Glomerular visceral epithelial cell (primary cell): ENCODE measurements at regions not wholly inside any gene's neighbourhood (a gene's known extent, or its start where the extent isn't known, plus 50 kb on each side); places are given as distances from the start of the nearest gene placed in this dataset.

Source experiments
- DNase-seq: peaks from one replicate; pipeline ENCODE4 v3.0.0-alpha.2; 2016; ENCODE audit errors: extremely low spot score

DNA sequence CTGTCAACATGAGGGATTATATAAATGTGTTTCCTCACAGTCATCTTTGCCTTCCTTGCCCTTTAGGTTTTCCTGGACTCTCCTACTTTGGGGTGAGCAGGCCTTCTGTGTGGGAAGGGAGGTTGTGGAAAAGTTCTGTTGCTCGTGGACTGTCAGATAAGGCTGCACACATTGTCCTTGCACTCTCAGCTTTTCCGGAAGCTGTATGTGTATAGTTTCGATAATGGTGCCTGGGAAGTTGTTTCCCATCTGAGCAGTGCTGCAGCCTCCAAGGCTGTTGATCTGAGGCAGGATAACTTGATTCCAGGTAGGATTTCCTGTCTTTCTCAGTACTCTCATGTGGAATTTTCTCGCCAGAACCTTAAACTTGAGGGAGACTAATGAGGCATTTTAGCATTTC lies 297.8 kb upstream of the AZI2 start:
- DNase-seq = no peak

DNA sequence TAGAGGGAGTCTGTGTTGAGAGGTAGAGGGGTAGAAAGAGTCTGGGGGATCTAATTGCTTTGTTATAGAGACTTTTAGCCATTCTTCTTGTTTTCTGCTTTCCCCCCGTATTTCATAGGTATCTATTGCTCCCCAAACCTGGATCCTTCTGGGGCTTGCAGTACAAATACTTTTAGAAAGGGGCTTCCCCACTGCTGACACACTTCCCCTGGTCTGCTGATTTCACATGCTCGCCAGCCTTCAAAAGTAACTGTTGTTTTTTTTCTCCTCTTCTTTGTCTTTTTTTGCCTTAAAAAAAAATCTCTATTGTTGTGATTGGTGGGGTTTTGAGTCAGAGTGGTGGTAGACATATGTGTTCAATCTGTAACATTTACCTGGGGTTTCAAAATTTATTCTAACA lies 300.6 kb upstream of the AZI2 start:
- DNase-seq = no peak

GRCh38 chr3:28651159-28651558 lies 302.5 kb upstream of the AZI2 start:
- DNase-seq = no peak

DNA sequence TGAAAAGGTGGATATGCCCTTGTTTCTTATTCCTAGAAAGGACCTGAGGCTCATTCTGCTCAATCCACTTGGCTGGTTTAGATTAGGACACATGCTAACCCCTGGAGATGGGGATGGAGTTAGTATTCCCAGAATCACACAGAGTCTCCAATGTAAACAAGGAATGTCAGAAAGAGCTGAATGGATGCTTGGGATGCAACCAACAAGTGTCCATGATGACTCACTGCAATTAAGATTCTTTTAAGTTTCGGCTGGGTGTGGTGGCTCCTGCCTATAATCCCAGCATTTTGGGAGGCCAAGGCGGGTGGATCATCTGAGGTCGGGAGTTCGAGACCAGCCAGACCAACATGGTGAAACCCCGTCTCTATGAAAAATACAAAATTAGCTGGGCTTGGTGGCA lies 315.5 kb upstream of the AZI2 start:
- DNase-seq = no peak

DNA sequence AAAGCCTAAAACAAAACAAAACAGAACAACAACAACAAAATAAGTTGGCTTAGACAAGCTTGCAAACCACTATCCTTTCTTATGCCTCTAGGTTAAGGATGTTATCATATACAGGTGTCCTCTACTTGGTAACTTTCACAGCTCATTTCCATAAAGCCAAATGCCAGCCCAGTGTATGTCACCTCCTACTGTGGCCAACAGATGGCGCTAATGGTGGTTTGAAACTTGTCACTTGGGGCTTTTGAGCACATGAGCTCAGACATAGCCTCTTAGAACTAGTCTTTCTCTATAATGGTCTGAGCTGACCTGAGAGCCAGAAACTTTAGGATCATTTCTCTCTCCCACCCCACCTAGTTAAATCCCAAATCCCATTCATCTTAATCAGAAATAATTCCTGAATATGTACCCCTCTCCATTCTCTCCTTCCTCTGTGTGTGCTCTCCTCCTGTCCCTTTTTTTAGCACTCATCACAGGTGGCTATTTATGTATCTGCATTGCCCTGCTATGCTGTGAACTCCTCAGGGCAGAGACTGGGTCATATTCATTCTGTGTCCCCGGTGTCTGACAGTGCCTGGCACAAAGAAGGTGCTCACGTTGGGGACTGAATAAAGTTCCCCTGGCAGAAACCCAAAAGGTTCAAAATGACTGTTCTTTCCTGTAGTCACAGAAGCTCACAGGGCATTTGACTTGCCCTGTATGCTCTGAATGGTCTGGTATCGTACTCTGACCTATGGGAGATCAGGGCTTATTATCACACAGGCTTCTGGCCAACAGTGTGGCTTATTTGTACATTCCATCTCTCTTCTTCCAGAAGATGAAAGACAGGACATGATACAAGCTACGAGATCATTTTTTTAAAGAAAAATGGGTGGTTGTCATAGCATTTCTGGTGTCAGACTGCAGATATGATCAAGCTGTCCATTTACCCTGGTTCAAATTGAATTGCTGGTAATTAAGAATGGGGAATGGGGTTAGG lies 319.3 kb upstream of the AZI2 start:
- DNase-seq = peak; percentile 64

DNA sequence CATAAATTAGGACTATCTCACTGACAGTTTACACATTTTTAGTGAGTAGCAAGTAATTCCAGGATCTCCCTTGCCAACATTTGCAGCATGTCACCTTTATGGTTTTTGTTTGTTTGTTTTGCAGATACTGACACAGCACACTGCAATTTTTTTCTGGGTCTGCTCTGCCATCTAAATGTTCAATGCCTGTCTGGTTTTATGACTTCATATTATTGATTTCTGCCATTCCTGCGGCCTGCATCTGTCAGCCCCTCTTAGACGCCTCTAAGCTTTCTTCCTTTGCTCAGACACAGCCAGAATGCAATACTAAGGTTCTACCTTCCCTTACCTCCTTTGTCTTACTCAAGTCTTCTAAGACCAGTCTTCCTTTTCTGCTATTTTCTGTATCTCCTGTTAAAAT lies 321.2 kb upstream of the AZI2 start:
- DNase-seq = no peak

DNA sequence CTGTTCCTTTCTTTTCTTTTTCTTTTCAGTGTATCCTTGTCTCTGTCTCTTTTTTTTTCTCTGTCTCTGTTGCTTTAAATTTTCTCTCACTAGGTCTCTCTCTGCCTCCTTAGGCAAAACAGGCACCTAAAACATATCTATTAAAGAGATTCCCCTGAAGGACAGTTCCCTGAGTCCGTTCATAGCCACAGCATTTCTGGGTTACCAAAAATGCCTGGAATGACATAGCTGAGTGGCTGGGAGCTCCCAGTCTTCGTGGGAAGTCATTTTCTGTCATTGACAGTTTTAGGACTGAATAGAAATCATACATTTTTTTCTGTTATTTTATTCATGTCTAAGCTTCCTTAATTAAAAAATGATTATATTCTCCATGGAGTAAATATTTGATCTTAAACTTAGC lies 323.8 kb upstream of the AZI2 start:
- no peak for DNase-seq

GRCh38 chr3:28673446-28673845 lies 324.8 kb upstream of the AZI2 start:
- no peak for DNase-seq

GRCh38 chr3:28674212-28674611 lies 325.6 kb upstream of the AZI2 start:
- DNase-seq = no peak

GRCh38 chr3:28677581-28677980 lies 329.0 kb upstream of the AZI2 start:
- no peak for DNase-seq

DNA sequence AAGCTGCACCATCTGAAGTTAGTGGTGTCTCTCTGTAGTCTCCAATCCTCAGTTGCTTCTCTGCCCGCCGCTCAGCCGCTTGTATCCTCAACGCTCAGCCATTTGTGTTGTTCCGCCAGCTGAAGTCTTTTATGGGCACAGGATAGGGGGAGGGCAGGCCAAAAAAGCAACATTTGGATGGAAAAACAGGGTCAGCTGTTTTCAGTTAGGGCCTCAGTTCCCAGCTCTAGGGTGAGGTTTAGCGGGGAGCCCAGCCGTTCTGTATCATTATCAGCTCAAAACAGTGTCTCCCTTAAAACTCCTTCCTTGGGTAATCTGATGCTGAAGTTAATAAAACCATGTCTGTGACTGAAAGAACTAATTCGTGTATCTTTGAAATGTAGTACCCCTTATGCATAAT lies 329.5 kb upstream of the AZI2 start:
- DNase-seq = no peak

- DNase-seq = no peak
These were observed 331.4 kb upstream of the AZI2 start for GRCh38 chr3:28680050-28680449.

DNA sequence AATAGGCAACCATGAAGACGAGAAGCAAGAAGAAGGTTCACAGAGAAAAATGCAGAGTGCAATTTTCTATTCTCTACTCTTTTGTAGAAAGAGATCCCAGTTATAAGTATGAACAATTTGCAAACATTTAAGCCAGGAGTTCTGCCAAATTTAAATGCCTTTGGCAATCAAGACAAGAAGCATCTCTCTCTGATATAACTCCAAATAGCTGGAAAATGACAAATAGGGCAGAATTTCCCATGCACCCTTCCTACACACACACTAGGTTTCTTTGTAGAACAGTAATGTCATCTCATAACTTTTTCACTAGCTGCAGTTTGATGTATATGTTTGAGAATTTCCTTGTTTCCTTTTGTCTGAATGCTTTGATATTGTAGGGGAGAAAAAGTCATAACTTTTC lies 333.5 kb upstream of the AZI2 start:
- no peak for DNase-seq

DNA sequence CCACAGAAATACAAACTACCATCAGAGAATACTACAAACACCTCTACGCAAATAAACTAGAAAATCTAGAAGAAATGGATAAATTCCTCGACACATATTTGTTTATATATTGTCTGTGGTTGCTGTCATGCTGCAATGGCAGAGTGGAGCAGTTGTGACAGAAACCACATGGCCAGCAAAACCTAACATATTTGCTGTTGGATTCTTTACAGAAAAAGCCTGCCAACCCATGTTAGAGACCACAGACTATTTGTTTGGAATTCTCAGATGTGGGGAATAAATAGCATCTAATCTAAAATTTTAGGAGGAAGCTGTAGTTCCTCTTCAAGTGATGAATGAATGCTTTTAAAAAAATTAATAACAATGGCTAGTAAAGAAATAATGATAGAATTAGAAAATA lies 341.6 kb upstream of the AZI2 start:
- DNase-seq = no peak

DNA sequence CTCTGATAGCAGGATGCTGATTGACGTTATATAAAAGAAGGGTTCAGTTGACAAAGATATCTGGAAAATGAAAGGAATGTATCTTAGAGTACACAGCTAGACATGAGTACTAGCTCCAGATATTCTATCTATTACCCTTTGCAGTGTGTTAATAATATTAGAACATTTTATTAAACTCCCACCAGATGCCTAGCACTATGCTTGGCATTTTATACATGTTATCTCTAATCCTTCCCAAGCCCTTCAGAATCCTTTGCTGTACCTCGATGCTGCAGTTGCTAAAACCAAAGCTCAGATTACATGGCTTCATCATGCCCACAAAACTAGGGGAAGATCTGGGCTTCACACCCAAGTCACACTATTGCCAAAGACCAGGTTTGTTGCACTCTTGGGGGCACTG lies 350.1 kb upstream of the AZI2 start:
- DNase-seq = no peak

DNA sequence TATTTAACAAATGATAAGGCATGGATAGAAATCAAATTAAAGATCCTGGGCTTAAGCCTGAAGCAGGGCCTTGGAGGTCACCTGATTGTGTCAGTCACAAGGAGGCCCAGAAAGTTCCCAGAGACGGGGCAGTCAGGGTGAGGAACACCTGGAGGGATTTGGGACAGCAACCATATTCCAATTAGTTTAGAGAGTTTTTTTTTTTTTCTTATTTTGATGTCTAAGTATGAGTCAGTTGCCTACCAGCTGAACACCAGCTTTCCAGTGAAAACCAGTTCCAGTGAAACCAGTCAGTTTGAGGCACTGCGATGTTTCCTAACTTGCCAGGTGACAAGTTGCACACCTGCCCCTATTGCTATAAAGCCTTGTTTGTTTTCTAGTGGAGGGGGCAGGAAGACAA lies 350.7 kb upstream of the AZI2 start:
- no peak for DNase-seq

DNA sequence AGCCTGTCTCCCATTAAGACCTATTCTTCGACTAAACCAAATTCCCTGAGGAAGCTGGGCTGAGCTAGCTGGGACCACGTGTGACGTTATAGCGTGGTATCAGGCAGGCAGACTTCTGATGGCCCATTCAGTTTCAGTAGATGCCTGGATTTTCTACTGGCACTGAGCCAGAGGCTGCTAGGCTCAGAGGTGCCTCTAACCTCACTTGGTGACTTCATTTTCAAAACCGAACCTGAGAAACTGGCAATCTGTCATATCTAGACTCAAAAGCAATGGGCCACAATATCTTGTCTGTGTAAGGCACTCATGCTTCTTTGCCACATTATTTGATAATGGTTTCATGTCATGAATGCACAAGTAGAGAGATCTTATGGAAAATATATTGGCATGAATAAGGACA lies 352.1 kb upstream of the AZI2 start:
- DNase-seq = no peak

- no peak for DNase-seq
These were observed 355.2 kb upstream of the AZI2 start for GRCh38 chr3:28703843-28704242.

DNA sequence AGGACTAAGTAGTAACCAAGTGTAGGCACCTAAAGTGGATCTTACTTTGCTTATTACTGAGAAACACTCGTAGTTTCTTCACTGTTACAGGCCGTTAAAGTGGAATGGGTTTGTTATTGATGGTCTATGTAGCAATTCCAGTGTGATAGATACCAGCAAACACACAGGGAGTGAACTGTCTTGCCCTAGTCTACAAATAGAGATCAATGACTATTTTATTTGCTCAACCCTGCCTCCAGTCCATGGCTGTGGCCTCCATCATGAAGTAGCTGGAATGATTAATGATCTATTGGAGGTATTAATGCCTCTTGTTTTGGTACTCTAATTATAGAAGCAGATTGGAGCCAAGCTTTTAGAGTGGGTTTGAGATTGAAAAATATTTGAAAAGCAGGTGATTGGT lies 362.7 kb upstream of the AZI2 start:
- DNase-seq = no peak

DNA sequence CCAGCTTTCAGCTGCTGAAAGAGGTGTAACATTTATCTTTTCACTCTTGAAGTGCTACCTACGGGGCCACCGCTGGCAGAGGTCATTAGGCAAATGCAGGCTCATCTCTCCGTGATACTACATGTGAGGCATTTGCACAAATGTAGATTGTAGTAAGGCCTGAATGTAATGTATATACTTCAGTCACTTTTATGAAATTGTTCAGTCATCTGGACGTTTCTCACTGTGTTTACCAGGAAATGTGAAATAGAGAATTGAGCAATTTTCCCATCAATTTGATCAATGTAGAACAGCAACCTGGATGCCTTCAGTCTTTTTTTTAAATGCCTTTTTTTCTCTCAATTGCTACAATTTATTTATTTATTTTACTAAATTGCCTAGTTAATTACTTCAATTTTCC lies 368.3 kb upstream of the AZI2 start:
- DNase-seq = no peak

DNA sequence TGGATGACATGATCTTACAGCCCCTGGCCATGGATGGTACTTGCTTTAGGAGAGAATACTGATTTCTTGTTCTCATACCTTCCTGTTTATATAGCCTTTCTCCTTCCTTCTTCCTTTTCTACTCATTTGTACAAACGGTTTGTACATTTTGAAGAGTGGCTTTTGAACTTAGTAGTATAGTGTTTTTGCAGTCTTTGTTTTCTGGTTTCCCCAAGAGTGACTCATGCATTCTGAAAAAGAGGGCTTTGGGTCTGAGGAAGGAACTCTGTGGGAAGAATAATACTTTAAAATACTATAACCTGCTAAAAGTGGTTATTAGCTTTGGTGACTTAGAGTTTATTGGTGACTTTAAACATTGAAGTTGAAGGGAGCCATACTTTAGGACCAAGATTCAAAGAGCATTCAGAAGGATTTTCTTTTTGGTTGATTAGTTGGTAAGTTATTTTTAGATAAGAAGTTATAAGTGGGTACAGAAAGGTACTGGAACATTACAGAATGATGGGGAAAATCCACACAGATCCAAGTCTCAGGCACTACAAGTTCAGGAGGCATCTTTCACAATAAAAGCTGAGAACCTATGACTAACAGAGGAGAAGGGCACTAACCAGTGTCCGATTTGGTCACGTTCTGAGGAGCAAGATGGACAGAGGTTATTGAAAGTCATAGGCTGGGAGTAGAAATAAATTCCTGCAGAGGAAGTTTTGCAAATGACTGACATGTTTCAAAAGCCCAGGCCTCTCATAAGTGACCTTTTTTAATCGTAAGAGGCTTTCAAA lies 369.6 kb upstream of the AZI2 start:
- DNase-seq = no peak

GRCh38 chr3:28726840-28727239 lies 378.2 kb upstream of the AZI2 start:
- peak; percentile 38 for DNase-seq

- no peak for DNase-seq
These were observed 378.7 kb upstream of the AZI2 start for GRCh38 chr3:28727307-28727706.
